Hematopoietic multipotent progenitor cell treated with erythropoietin and hydrocortisone succinate and interleukin-3 and kit ligand, for 6 days (in vitro differentiated cells): ENCODE measurements at regions not wholly inside any gene's neighbourhood (a gene's known extent, or its start where the extent isn't known, plus 50 kb on each side); places are given as distances from the start of the nearest gene placed in this dataset.
"Not testable (repeated sequence)": the region's sequence is repeated elsewhere in the genome, so short reads cannot be mapped to it uniquely, and the experiment has no call there.

ENCODE experiments used
- DNase-seq: peaks from one replicate; pipeline ENCODE4 v3.0.0-alpha.2; 2015

GRCh38 chr13:112150352-112150751 is 83.4 kb downstream of the SOX1 start:
- DNase-seq, result no peak

- no peak for DNase-seq
Observed at GRCh38 chr13:112152846-112153245, 85.9 kb downstream of the SOX1 start.

- no peak for DNase-seq
Observed at GRCh38 chr13:112153364-112153763, 86.4 kb downstream of the SOX1 start.

GRCh38 chr13:112153846-112154245 is 86.9 kb downstream of the SOX1 start:
- no peak for DNase-seq

- DNase-seq, result no peak
Observed at GRCh38 chr13:112154301-112155060, 87.5 kb downstream of the SOX1 start.

- no peak for DNase-seq
Observed at GRCh38 chr13:112158961-112159360, 92.0 kb downstream of the SOX1 start.

GRCh38 chr13:112159575-112160547 is 92.9 kb downstream of the SOX1 start:
- no peak for DNase-seq

GRCh38 chr13:112160558-112160957 is 93.6 kb downstream of the SOX1 start:
- no peak for DNase-seq

- no peak for DNase-seq
Observed at GRCh38 chr13:112161521-112162301, 94.8 kb downstream of the SOX1 start.

- not testable (repeated sequence) for DNase-seq
Observed at GRCh38 chr13:112163691-112164660, 97.0 kb downstream of the SOX1 start.

GRCh38 chr13:112165712-112166111 is 98.8 kb downstream of the SOX1 start:
- DNase-seq, result no peak

GRCh38 chr13:112168761-112169160 is 101.8 kb downstream of the SOX1 start:
- no peak for DNase-seq

GRCh38 chr13:112169941-112170822 is 103.2 kb downstream of the SOX1 start:
- DNase-seq, result no peak

GRCh38 chr13:112170823-112171569 is 104.0 kb downstream of the SOX1 start:
- no peak for DNase-seq

GRCh38 chr13:112171570-112171965 is 104.6 kb downstream of the SOX1 start:
- no peak for DNase-seq

- no peak for DNase-seq
Observed at GRCh38 chr13:112172017-112172416, 105.1 kb downstream of the SOX1 start.

- no peak for DNase-seq
Observed at GRCh38 chr13:112172641-112173251, 105.8 kb downstream of the SOX1 start.

- no peak for DNase-seq
Observed at GRCh38 chr13:112174476-112175110, 107.6 kb downstream of the SOX1 start.
